SU-DHL-6 (cell line): ENCODE measurements at regions not wholly inside any gene's neighbourhood (a gene's known extent, or its start where the extent isn't known, plus 50 kb on each side); places are given as distances from the start of the nearest gene placed in this dataset.

Experiments
- H2AFZ ChIP-seq: fragments of 200-600 bp; sonication (generic); 2 replicates; pipeline ENCODE4 v1.6.1; 2014; ENCODE audit warnings: low read depth, mild to moderate bottlenecking, moderate library complexity, mixed read lengths, antibody characterized with exemption, low read length; ENCODE audit not compliant: severe bottlenecking
- H3F3A ChIP-seq: fragments of 200-600 bp; shearing (Covaris generic); 2 replicates; pipeline ENCODE4 v1.6.0; 2016; ENCODE audit warnings: antibody characterized with exemption, mild to moderate bottlenecking; ENCODE audit not compliant: insufficient read depth
- H3K27ac ChIP-seq: fragments of 200-600 bp; sonication (generic); 2 replicates; pipeline ENCODE4 v1.5.1; 2016; ENCODE audit warnings: low read depth, mild to moderate bottlenecking, low read length, moderate library complexity, mixed read lengths
- H3K27me3 ChIP-seq: fragments of 200-600 bp; sonication (generic), shearing (Covaris generic); 2 replicates; pipeline ENCODE4 v1.6.0; 2014; ENCODE audit warnings: mild to moderate bottlenecking, low read length
- H3K36me3 ChIP-seq: fragments of 200-600 bp; sonication (generic); 2 replicates; pipeline ENCODE4 v1.6.1; 2014; ENCODE audit warnings: mild to moderate bottlenecking, low read length, mixed read lengths
- H3K4me2 ChIP-seq: fragments of 300-600, 200-600 bp; shearing (Covaris generic), sonication (generic); 2 replicates; pipeline ENCODE4 v1.6.0; 2014; ENCODE audit warnings: low read length, low read depth, mild to moderate bottlenecking; ENCODE audit not compliant: poor library complexity, severe bottlenecking
- H3K4me3 ChIP-seq: fragments of 200-600 bp; sonication (generic); 2 replicates; pipeline ENCODE4 v1.5.1; 2014; ENCODE audit warnings: antibody characterized with exemption, low read length, mild to moderate bottlenecking, mixed read lengths; ENCODE audit not compliant: insufficient read depth, poor library complexity, severe bottlenecking
- H3K79me2 ChIP-seq: fragments of 200-600 bp; sonication (generic); 2 replicates; pipeline ENCODE4 v1.6.1; 2014; ENCODE audit warnings: mild to moderate bottlenecking, low read length, moderate library complexity; ENCODE audit not compliant: insufficient read depth
- H3K9ac ChIP-seq: fragments of 200-600 bp; sonication (generic); 2 replicates; pipeline ENCODE4 v1.7.0; 2014; ENCODE audit warnings: mild to moderate bottlenecking, low read length
- H3K9me2 ChIP-seq: fragments of 200-600 bp; sonication (generic); replicated peaks from 2 replicates; pipeline ENCODE4 v1.6.1; 2014; ENCODE audit warnings: low read length; ENCODE audit not compliant: insufficient read depth
- H3K9me3 ChIP-seq: fragments of 200-600 bp; sonication (generic); 2 replicates; pipeline ENCODE4 v1.6.1; 2014; ENCODE audit warnings: low read length, mixed read lengths; ENCODE audit not compliant: insufficient read depth
- H4K20me1 ChIP-seq: fragments of 200-600 bp; sonication (generic); 2 replicates; pipeline ENCODE4 v1.6.1; 2014; ENCODE audit warnings: low read depth, mild to moderate bottlenecking, antibody characterized with exemption, low read length, moderate library complexity, mixed read lengths
- CTCF ChIP-seq: fragments of 200-600 bp; sonication (generic); IDR thresholded peaks from one replicate; pipeline ENCODE4 v1.5.1; 2017; ENCODE audit warnings: antibody characterized with exemption, mild to moderate bottlenecking, low read length, moderate library complexity; ENCODE audit not compliant: insufficient read depth, poor library complexity, severe bottlenecking
- EZH2phosphoT487 ChIP-seq: fragments of 200-600 bp; sonication (generic), shearing (Covaris generic); conservative IDR thresholded peaks from 2 replicates; pipeline ENCODE4 v1.6.1; 2018; ENCODE audit warnings: mild to moderate bottlenecking, antibody characterized with exemption, low read length, moderate library complexity, mixed read lengths

- H4K20me1 ChIP-seq, result no peaks in the 10 kb centered on the region
- no peak overlapping the region for H3K4me3 ChIP-seq
- no peaks in the 10 kb centered on the region for H3K36me3 ChIP-seq
- H2AFZ ChIP-seq, result no peak overlapping the region
- H3K9me2 ChIP-seq, result no peaks in the 10 kb centered on the region
- no peaks in the 10 kb centered on the region for H3F3A ChIP-seq
- no peak overlapping the region for H3K27ac ChIP-seq
- no peaks in the 10 kb centered on the region for H3K79me2 ChIP-seq
- H3K9ac ChIP-seq, result no peak overlapping the region
- no peaks in the 10 kb centered on the region for H3K27me3 ChIP-seq
- TF ChIP-seq CTCF, result no peak
- TF ChIP-seq EZH2phosphoT487, result no peak
- no peak overlapping the region for H3K4me2 ChIP-seq
- no peaks in the 10 kb centered on the region for H3K9me3 ChIP-seq
These were observed 95.8 kb upstream of the MAP1LC3B2 start for GRCh38 chr12:116463366-116463765.

- Histone ChIP-seq H3K9me2 (no peaks in the 10 kb centered on the region), H3K4me2 (no peak overlapping the region)
These were observed 93.8 kb upstream of the MAP1LC3B2 start for GRCh38 chr12:116465407-116465806.

GRCh38 chr12:116465856-116466255, 93.3 kb upstream of the MAP1LC3B2 start:
- H3K27ac ChIP-seq, result no peak overlapping the region
- no peak overlapping the region for H2AFZ ChIP-seq
- H3F3A ChIP-seq, result no peaks in the 10 kb centered on the region
- no peak overlapping the region for H3K4me2 ChIP-seq
- no peaks in the 10 kb centered on the region for H3K9me3 ChIP-seq
- no peaks in the 10 kb centered on the region for H4K20me1 ChIP-seq
- TF ChIP-seq EZH2phosphoT487 (no peak), CTCF (no peak)
- H3K36me3 ChIP-seq, result no peaks in the 10 kb centered on the region
- no peaks in the 10 kb centered on the region for H3K9me2 ChIP-seq
- no peaks in the 10 kb centered on the region for H3K79me2 ChIP-seq
- no peak overlapping the region for H3K4me3 ChIP-seq
- H3K9ac ChIP-seq, result no peak overlapping the region
- no peaks in the 10 kb centered on the region for H3K27me3 ChIP-seq

More at GRCh38 chr12:116465407-116465806, 93.8 kb upstream of the MAP1LC3B2 start:
- Histone ChIP-seq H3K27me3 (no peaks in the 10 kb centered on the region), H3K27ac (no peak overlapping the region), H3K9ac (no peak overlapping the region), H3F3A (no peaks in the 10 kb centered on the region), H4K20me1 (no peaks in the 10 kb centered on the region), H3K36me3 (no peaks in the 10 kb centered on the region), H3K4me3 (no peak overlapping the region), H3K79me2 (no peaks in the 10 kb centered on the region), H3K9me3 (no peaks in the 10 kb centered on the region), H2AFZ (no peak overlapping the region)
- no peak for TF ChIP-seq CTCF

- H4K20me1 ChIP-seq, result no peaks in the 10 kb centered on the region
- H3K27me3 ChIP-seq, result no peaks in the 10 kb centered on the region
- H3K36me3 ChIP-seq, result no peaks in the 10 kb centered on the region
- no peak overlapping the region for H2AFZ ChIP-seq
- no peak overlapping the region for H3K27ac ChIP-seq
- no peaks in the 10 kb centered on the region for H3K79me2 ChIP-seq
- H3K9ac ChIP-seq, result no peak overlapping the region
- H3F3A ChIP-seq, result no peaks in the 10 kb centered on the region
- no peak overlapping the region for H3K4me2 ChIP-seq
- H3K4me3 ChIP-seq, result no peak overlapping the region
- no peaks in the 10 kb centered on the region for H3K9me2 ChIP-seq
- TF ChIP-seq EZH2phosphoT487 (no peak), CTCF (no peak)
- H3K9me3 ChIP-seq, result no peaks in the 10 kb centered on the region
These were observed 92.6 kb upstream of the MAP1LC3B2 start for GRCh38 chr12:116466536-116466935.
